ENCODE measurements at regions not wholly inside any gene's neighbourhood (a gene's known extent, or its start where the extent isn't known, plus 50 kb on each side); places are given as distances from the start of the nearest gene placed in this dataset.

- TF ChIP-seq CTCF (IDR thresholded peaks at IDR 0.05) (no peak), POLR2A (IDR thresholded peaks at IDR 0.05) (no peak)
These were observed 92.5 kb upstream of the PITRM1 start for GRCh38 chr10:3265088-3265487.

Measured in heart left ventricle (tissue), 13 donors.